GM03348 (cell line): ENCODE measurements at regions not wholly inside any gene's neighbourhood (a gene's known extent, or its start where the extent isn't known, plus 50 kb on each side); places are given as distances from the start of the nearest gene placed in this dataset.

Experiments
- DNase-seq: peaks from one replicate; pipeline ENCODE4 v3.0.0; 2012; ENCODE audit warnings: low spot score

GRCh38 chr11:28739489-28740280 is 631.5 kb downstream of the METTL15 start:
- no peak for DNase-seq

- DNase-seq = no peak
These were observed 630.4 kb downstream of the METTL15 start for GRCh38 chr11:28738549-28738948.

GRCh38 chr11:28736256-28736655 is 628.1 kb downstream of the METTL15 start:
- DNase-seq = no peak

GRCh38 chr11:28735511-28735910 is 627.3 kb downstream of the METTL15 start:
- DNase-seq = no peak

GRCh38 chr11:28730889-28731288 is 622.7 kb downstream of the METTL15 start:
- no peak for DNase-seq

GRCh38 chr11:28730336-28730735 is 622.1 kb downstream of the METTL15 start:
- peak; percentile 17 for DNase-seq

- no peak for DNase-seq
These were observed 621.2 kb downstream of the METTL15 start for GRCh38 chr11:28729339-28729738.

- no peak for DNase-seq
These were observed 620.5 kb downstream of the METTL15 start for GRCh38 chr11:28728666-28729065.

- peak; percentile 21 for DNase-seq
These were observed 619.1 kb downstream of the METTL15 start for GRCh38 chr11:28727254-28727653.

GRCh38 chr11:28726432-28726831 is 618.2 kb downstream of the METTL15 start:
- DNase-seq = no peak

GRCh38 chr11:28715726-28716125 is 607.5 kb downstream of the METTL15 start:
- DNase-seq = no peak

- no peak for DNase-seq
These were observed 605.7 kb downstream of the METTL15 start for GRCh38 chr11:28713850-28714249.

GRCh38 chr11:28708075-28708474 is 599.9 kb downstream of the METTL15 start:
- DNase-seq = no peak

GRCh38 chr11:28704801-28705200 is 596.6 kb downstream of the METTL15 start:
- DNase-seq = no peak

- DNase-seq = no peak
These were observed 595.2 kb downstream of the METTL15 start for GRCh38 chr11:28703371-28703770.

GRCh38 chr11:28702871-28703270 is 594.7 kb downstream of the METTL15 start:
- DNase-seq = no peak

- no peak for DNase-seq
These were observed 594.2 kb downstream of the METTL15 start for GRCh38 chr11:28702450-28702790.

- no peak for DNase-seq
These were observed 593.7 kb downstream of the METTL15 start for GRCh38 chr11:28701760-28702449.

- DNase-seq = no peak
These were observed 591.5 kb downstream of the METTL15 start for GRCh38 chr11:28699701-28700100.

- DNase-seq = peak; percentile 66
These were observed 590.0 kb downstream of the METTL15 start for GRCh38 chr11:28697920-28698827.

- no peak for DNase-seq
These were observed 588.4 kb downstream of the METTL15 start for GRCh38 chr11:28696591-28696990.

GRCh38 chr11:28690746-28691145 is 582.6 kb downstream of the METTL15 start:
- peak; percentile 27 for DNase-seq
